CD4-positive, alpha-beta T cell treated with Interleukin-15 for 1 hour (primary cell): ENCODE measurements at regions not wholly inside any gene's neighbourhood (a gene's known extent, or its start where the extent isn't known, plus 50 kb on each side); places are given as distances from the start of the nearest gene placed in this dataset.

Source experiments
- DNase-seq: peaks from one replicate; pipeline ENCODE4 v3.0.0-alpha.2; 2020

GRCh38 chr2:239537633-239538356 lies 137.0 kb upstream of the HDAC4 start:
- no peak for DNase-seq

- DNase-seq, result no peak
Measured at GRCh38 chr2:239536186-239536585, 135.4 kb upstream of the HDAC4 start.

GRCh38 chr2:239535413-239536144 lies 134.8 kb upstream of the HDAC4 start:
- DNase-seq, result no peak

- DNase-seq, result no peak
Measured at GRCh38 chr2:239534581-239535412, 134.0 kb upstream of the HDAC4 start.

- no peak for DNase-seq
Measured at GRCh38 chr2:239533569-239534316, 132.9 kb upstream of the HDAC4 start.

- DNase-seq, result no peak
Measured at GRCh38 chr2:239532859-239533258, 132.0 kb upstream of the HDAC4 start.

GRCh38 chr2:239532250-239532649 lies 131.4 kb upstream of the HDAC4 start:
- DNase-seq, result no peak

- DNase-seq, result no peak
Measured at GRCh38 chr2:239531456-239532241, 130.8 kb upstream of the HDAC4 start.

- no peak for DNase-seq
Measured at GRCh38 chr2:239530749-239531316, 130.0 kb upstream of the HDAC4 start.

GRCh38 chr2:239529313-239530015 lies 128.6 kb upstream of the HDAC4 start:
- no peak for DNase-seq

GRCh38 chr2:239528883-239529282 lies 128.1 kb upstream of the HDAC4 start:
- DNase-seq, result no peak

- DNase-seq, result no peak
Measured at GRCh38 chr2:239528146-239528545, 127.3 kb upstream of the HDAC4 start.

- DNase-seq, result no peak
Measured at GRCh38 chr2:239526666-239527415, 126.0 kb upstream of the HDAC4 start.

- no peak for DNase-seq
Measured at GRCh38 chr2:239526038-239526437, 125.2 kb upstream of the HDAC4 start.

- DNase-seq, result no peak
Measured at GRCh38 chr2:239523954-239524330, 123.1 kb upstream of the HDAC4 start.

- no peak for DNase-seq
Measured at GRCh38 chr2:239523147-239523953, 122.5 kb upstream of the HDAC4 start.

- no peak for DNase-seq
Measured at GRCh38 chr2:239522740-239523119, 121.9 kb upstream of the HDAC4 start.

- DNase-seq, result no peak
Measured at GRCh38 chr2:239522002-239522739, 121.4 kb upstream of the HDAC4 start.

- no peak for DNase-seq
Measured at GRCh38 chr2:239521518-239521815, 120.6 kb upstream of the HDAC4 start.
